Erythroblast (primary cell): ENCODE measurements at regions not wholly inside any gene's neighbourhood (a gene's known extent, or its start where the extent isn't known, plus 50 kb on each side); places are given as distances from the start of the nearest gene placed in this dataset.

Source experiments
- GATA1 ChIP-seq: IDR thresholded peaks from 2 replicates; pipeline ENCODE4 v1.6.1; 2011; ENCODE audit warnings: low read depth, mild to moderate bottlenecking, control low read depth, low read length, moderate library complexity
- POLR2A ChIP-seq: IDR thresholded peaks from 2 replicates; pipeline ENCODE4 v1.6.1; 2011; ENCODE audit warnings: mild to moderate bottlenecking, low read length

DNA sequence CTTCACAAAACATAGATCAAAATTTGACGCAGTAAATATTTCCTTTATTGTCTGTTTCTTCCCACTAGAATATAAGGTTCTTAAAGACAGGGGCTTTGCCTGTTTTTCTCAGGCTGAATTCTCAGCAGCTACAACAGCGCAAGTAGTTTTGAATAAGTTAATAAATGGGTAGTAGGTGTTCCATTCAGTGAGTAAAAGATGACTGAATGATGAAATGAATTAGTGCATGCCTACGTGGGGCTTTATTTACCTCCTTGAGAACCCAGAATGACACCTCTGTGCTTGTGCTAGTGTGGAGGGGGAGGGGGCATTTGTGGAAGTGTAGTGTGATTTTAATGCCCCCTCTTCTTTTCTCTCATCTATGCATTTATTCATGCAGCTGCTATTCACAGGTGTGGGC is 278.9 kb downstream of the FBXW7 start:
- TF ChIP-seq POLR2A = no peak
- TF ChIP-seq GATA1 = no peak
